Activated naive CD4-positive, alpha-beta T cell treated with anti-CD3 and anti-CD28 coated beads, Interleukin-2, amount 10 ng/mL, durations not matched to agents 7 days and 5 days (primary cell): ENCODE measurements at regions not wholly inside any gene's neighbourhood (a gene's known extent, or its start where the extent isn't known, plus 50 kb on each side); places are given as distances from the start of the nearest gene placed in this dataset.

Experiments used
- CTCF ChIA-PET: fragments of 350-600 bp; sonication (Branson Sonifier 250); formaldehyde crosslinking; loops from one replicate; lab custom pipeline; 2021; ENCODE audit warnings: antibody characterized with exemption; lab: Charles Lee
- DNase-seq: peaks from one replicate; pipeline ENCODE4 v3.0.0-alpha.2; 2020
- H3K27ac Mint-ChIP-seq: one replicate; pipeline ENCODE4 v1.8.0; 2021; ENCODE audit warnings: mild to moderate bottlenecking, moderate library complexity, mixed read lengths
- H3K27me3 Mint-ChIP-seq: one replicate; pipeline ENCODE4 v1.8.0; 2021; ENCODE audit warnings: mild to moderate bottlenecking, mixed read lengths
- H3K36me3 Mint-ChIP-seq: one replicate; pipeline ENCODE4 v1.8.0; 2021; ENCODE audit warnings: mixed read lengths
- H3K4me1 Mint-ChIP-seq: one replicate; pipeline ENCODE4 v1.8.0; 2021; ENCODE audit warnings: mixed read lengths
- H3K4me3 Mint-ChIP-seq: one replicate; pipeline ENCODE4 v1.8.0; 2021; ENCODE audit warnings: mild to moderate bottlenecking, moderate library complexity, mixed read lengths
- H3K9me3 Mint-ChIP-seq: one replicate; pipeline ENCODE4 v1.8.0; 2021; ENCODE audit warnings: mixed read lengths

- no peak overlapping the region for H3K27ac Mint-ChIP-seq
- no peaks in the 10 kb centered on the region for H3K4me1 Mint-ChIP-seq
- CTCF ChIA-PET = interaction anchor here (0.6 kb wide), 1 partner anchor 421 kb away, joined by 4 read pairs; no protein-coding TSS in a partner anchor
- H3K9me3 Mint-ChIP-seq = no peaks in the 10 kb centered on the region
- H3K36me3 Mint-ChIP-seq = no peaks in the 10 kb centered on the region
- peaks cover 33% of the 10 kb centered on the region for H3K27me3 Mint-ChIP-seq
- no peak overlapping the region for H3K4me3 Mint-ChIP-seq
- DNase-seq = no peak
Measured at GRCh38 chr22:19635644-19636043, 78.7 kb upstream of the SEPTIN5 start.

GRCh38 chr22:19636696-19637407 is 77.5 kb upstream of the SEPTIN5 start:
- Mint-ChIP-seq H3K4me1 (no peaks in the 10 kb centered on the region), H3K27ac (no peak overlapping the region), H3K4me3 (no peak overlapping the region), H3K9me3 (no peaks in the 10 kb centered on the region), H3K36me3 (no peaks in the 10 kb centered on the region), H3K27me3 (peaks cover 32% of the 10 kb centered on the region)
- CTCF ChIA-PET = no interaction called here
- no peak for DNase-seq

GRCh38 chr22:19637408-19638281 is 76.7 kb upstream of the SEPTIN5 start:
- CTCF ChIA-PET = no interaction called here
- Mint-ChIP-seq H3K27ac (no peak overlapping the region), H3K4me1 (no peaks in the 10 kb centered on the region), H3K27me3 (peaks cover 24% of the 10 kb centered on the region), H3K9me3 (no peaks in the 10 kb centered on the region), H3K36me3 (no peaks in the 10 kb centered on the region), H3K4me3 (no peak overlapping the region)
- no peak for DNase-seq

GRCh38 chr22:19638282-19639015 is 75.9 kb upstream of the SEPTIN5 start:
- no peaks in the 10 kb centered on the region for H3K4me1 Mint-ChIP-seq
- no peak for DNase-seq
- no peak overlapping the region for H3K27ac Mint-ChIP-seq
- no peaks in the 10 kb centered on the region for H3K36me3 Mint-ChIP-seq
- CTCF ChIA-PET = no interaction called here
- no peaks in the 10 kb centered on the region for H3K9me3 Mint-ChIP-seq
- H3K27me3 Mint-ChIP-seq = peaks cover 19% of the 10 kb centered on the region
- H3K4me3 Mint-ChIP-seq = no peak overlapping the region

- no peak for DNase-seq
- CTCF ChIA-PET = interaction anchor here (0.7 kb wide), 1 partner anchor 9 kb away, joined by 3 read pairs; no protein-coding TSS in a partner anchor
- H3K36me3 Mint-ChIP-seq = no peaks in the 10 kb centered on the region
- no peaks in the 10 kb centered on the region for H3K9me3 Mint-ChIP-seq
- no peak overlapping the region for H3K27ac Mint-ChIP-seq
- H3K4me3 Mint-ChIP-seq = no peak overlapping the region
- H3K4me1 Mint-ChIP-seq = no peaks in the 10 kb centered on the region
- peaks cover 23% of the 10 kb centered on the region for H3K27me3 Mint-ChIP-seq
Measured at GRCh38 chr22:19639610-19640135, 74.6 kb upstream of the SEPTIN5 start.

- no peak for DNase-seq
- no peak overlapping the region for H3K27ac Mint-ChIP-seq
- peaks cover 29% of the 10 kb centered on the region for H3K27me3 Mint-ChIP-seq
- no peaks in the 10 kb centered on the region for H3K9me3 Mint-ChIP-seq
- no peaks in the 10 kb centered on the region for H3K4me1 Mint-ChIP-seq
- CTCF ChIA-PET = no interaction called here
- H3K4me3 Mint-ChIP-seq = no peak overlapping the region
- H3K36me3 Mint-ChIP-seq = no peaks in the 10 kb centered on the region
Measured at GRCh38 chr22:19640306-19640705, 74.0 kb upstream of the SEPTIN5 start.

GRCh38 chr22:19641254-19641982 is 72.9 kb upstream of the SEPTIN5 start:
- CTCF ChIA-PET = no interaction called here

GRCh38 chr22:19641983-19642451 is 72.3 kb upstream of the SEPTIN5 start:
- DNase-seq = no peak
- CTCF ChIA-PET = no interaction called here
- H3K4me1 Mint-ChIP-seq = no peaks in the 10 kb centered on the region
- no peak overlapping the region for H3K4me3 Mint-ChIP-seq
- H3K27me3 Mint-ChIP-seq = peaks cover 36% of the 10 kb centered on the region
- no peaks in the 10 kb centered on the region for H3K9me3 Mint-ChIP-seq
- H3K27ac Mint-ChIP-seq = no peak overlapping the region
- H3K36me3 Mint-ChIP-seq = no peaks in the 10 kb centered on the region

More at GRCh38 chr22:19641254-19641982, 72.9 kb upstream of the SEPTIN5 start:
- Mint-ChIP-seq H3K27me3 (peaks cover 39% of the 10 kb centered on the region), H3K36me3 (no peaks in the 10 kb centered on the region), H3K4me3 (no peak overlapping the region), H3K27ac (no peak overlapping the region), H3K4me1 (no peaks in the 10 kb centered on the region), H3K9me3 (no peaks in the 10 kb centered on the region)
- DNase-seq = no peak

- no peak for DNase-seq
- CTCF ChIA-PET = no interaction called here
- H3K36me3 Mint-ChIP-seq = no peaks in the 10 kb centered on the region
- H3K27me3 Mint-ChIP-seq = peaks cover 36% of the 10 kb centered on the region
- H3K27ac Mint-ChIP-seq = no peak overlapping the region
- H3K4me1 Mint-ChIP-seq = no peaks in the 10 kb centered on the region
- H3K9me3 Mint-ChIP-seq = peaks cover 9% of the 10 kb centered on the region
- no peak overlapping the region for H3K4me3 Mint-ChIP-seq
Measured at GRCh38 chr22:19643448-19644313, 70.6 kb upstream of the SEPTIN5 start.

GRCh38 chr22:19644314-19645223 is 69.7 kb upstream of the SEPTIN5 start:
- CTCF ChIA-PET = interaction anchor here (0.7 to 1.2 kb wide), 2 partner anchors 15 to 95 kb away, joined by 4 read pairs; no protein-coding TSS in a partner anchor
- H3K36me3 Mint-ChIP-seq = no peaks in the 10 kb centered on the region
- H3K27me3 Mint-ChIP-seq = peaks cover 38% of the 10 kb centered on the region
- H3K4me3 Mint-ChIP-seq = no peak overlapping the region
- no peak overlapping the region for H3K27ac Mint-ChIP-seq
- no peak for DNase-seq
- H3K9me3 Mint-ChIP-seq = peaks cover 15% of the 10 kb centered on the region
- H3K4me1 Mint-ChIP-seq = no peaks in the 10 kb centered on the region

GRCh38 chr22:19645391-19645790 is 68.9 kb upstream of the SEPTIN5 start:
- Mint-ChIP-seq H3K36me3 (no peaks in the 10 kb centered on the region), H3K27ac (no peak overlapping the region), H3K9me3 (peaks cover 15% of the 10 kb centered on the region), H3K4me1 (no peaks in the 10 kb centered on the region), H3K27me3 (peaks cover 44% of the 10 kb centered on the region), H3K4me3 (no peak overlapping the region)
- no peak for DNase-seq
- CTCF ChIA-PET = interaction anchor here (0.7 to 1.2 kb wide), 2 partner anchors 16 to 96 kb away, joined by 4 read pairs; no protein-coding TSS in a partner anchor

GRCh38 chr22:19645905-19646304 is 68.4 kb upstream of the SEPTIN5 start:
- no peaks in the 10 kb centered on the region for H3K36me3 Mint-ChIP-seq
- DNase-seq = no peak
- no peaks in the 10 kb centered on the region for H3K4me1 Mint-ChIP-seq
- peaks cover 15% of the 10 kb centered on the region for H3K9me3 Mint-ChIP-seq
- no peak overlapping the region for H3K27ac Mint-ChIP-seq
- no peak overlapping the region for H3K4me3 Mint-ChIP-seq
- H3K27me3 Mint-ChIP-seq = peaks cover 45% of the 10 kb centered on the region
- CTCF ChIA-PET = no interaction called here
